ENCODE measurements at regions not wholly inside any gene's neighbourhood (a gene's known extent, or its start where the extent isn't known, plus 50 kb on each side); places are given as distances from the start of the nearest gene placed in this dataset.

DNA sequence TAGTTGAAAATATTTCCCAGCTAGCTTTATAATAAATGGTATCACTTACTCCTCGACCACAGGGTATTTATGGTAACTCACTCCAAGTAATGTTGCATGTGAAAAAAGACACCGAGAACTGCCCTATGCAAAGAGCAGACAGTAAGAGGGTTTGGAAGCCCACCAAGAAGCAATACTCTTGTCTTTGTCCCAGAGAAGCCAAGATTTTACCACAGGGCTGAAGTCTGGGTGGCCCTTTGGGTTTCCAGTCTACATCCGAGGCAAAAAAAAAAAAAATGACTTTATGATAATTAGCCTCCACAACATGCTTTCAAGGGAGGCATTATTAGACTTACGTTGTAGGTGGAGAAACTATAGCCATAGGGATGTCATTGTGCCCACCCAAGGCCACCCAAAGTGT lies 83.6 kb downstream of the CCDC34 start:
- no peak for DNase-seq (ENCODE audit: low read depth in 2 of 2)
- H3K4me3 ChIP-seq (replicated peaks in 1 of 2; ENCODE audit: low read depth in 2 of 2, low read length in 2 of 2) = no peak overlapping the region
- no peak for TF ChIP-seq CTCF (IDR thresholded peaks at IDR 0.05; ENCODE audit: low read depth, low read length)

GRCh38 chr11:27277843-27278242 lies 85.2 kb downstream of the CCDC34 start:
- no peak for DNase-seq (ENCODE audit: low read depth in 2 of 2)
- no peak for TF ChIP-seq CTCF (IDR thresholded peaks at IDR 0.05; ENCODE audit: low read depth, low read length)
- H3K4me3 ChIP-seq (replicated peaks in 1 of 2; ENCODE audit: low read depth in 2 of 2, low read length in 2 of 2) = no peak overlapping the region

GRCh38 chr11:27276141-27276540 lies 86.9 kb downstream of the CCDC34 start:
- H3K4me3 ChIP-seq (replicated peaks in 1 of 2; ENCODE audit: low read depth in 2 of 2, low read length in 2 of 2) = no peak overlapping the region
- TF ChIP-seq CTCF (IDR thresholded peaks at IDR 0.05; ENCODE audit: low read depth, low read length) = no peak
- DNase-seq (ENCODE audit: low read depth in 2 of 2) = no peak

GRCh38 chr11:27274854-27275395 lies 88.1 kb downstream of the CCDC34 start:
- no peak overlapping the region for H3K4me3 ChIP-seq (replicated peaks in 1 of 2; ENCODE audit: low read depth in 2 of 2, low read length in 2 of 2)
- DNase-seq (ENCODE audit: low read depth in 2 of 2) = no peak
- no peak for TF ChIP-seq CTCF (IDR thresholded peaks at IDR 0.05; ENCODE audit: low read depth, low read length)

DNA sequence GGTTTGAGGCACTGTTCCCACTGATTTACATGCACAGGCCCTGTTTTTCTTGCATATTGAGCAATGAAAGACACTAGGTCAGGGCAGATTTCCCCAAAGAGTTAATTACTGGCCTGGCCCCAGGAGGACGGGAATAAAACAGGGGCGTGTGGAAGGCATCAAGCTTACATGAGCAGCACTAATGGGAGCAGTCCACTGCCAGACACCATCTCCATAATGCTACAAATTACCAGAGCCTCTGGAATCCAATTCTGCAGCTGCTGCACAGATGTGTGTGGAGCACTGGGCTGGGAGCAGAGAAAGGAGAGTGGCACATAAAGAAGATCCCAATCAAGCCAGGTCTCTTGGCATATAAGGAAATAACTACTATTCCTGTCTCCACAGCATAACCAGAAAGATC lies 96.9 kb downstream of the CCDC34 start:
- TF ChIP-seq CTCF (IDR thresholded peaks at IDR 0.05; ENCODE audit: low read depth, low read length) = no peak
- H3K4me3 ChIP-seq (replicated peaks in 1 of 2; ENCODE audit: low read depth in 2 of 2, low read length in 2 of 2) = no peak overlapping the region
- DNase-seq (ENCODE audit: low read depth in 2 of 2) = no peak

DNA sequence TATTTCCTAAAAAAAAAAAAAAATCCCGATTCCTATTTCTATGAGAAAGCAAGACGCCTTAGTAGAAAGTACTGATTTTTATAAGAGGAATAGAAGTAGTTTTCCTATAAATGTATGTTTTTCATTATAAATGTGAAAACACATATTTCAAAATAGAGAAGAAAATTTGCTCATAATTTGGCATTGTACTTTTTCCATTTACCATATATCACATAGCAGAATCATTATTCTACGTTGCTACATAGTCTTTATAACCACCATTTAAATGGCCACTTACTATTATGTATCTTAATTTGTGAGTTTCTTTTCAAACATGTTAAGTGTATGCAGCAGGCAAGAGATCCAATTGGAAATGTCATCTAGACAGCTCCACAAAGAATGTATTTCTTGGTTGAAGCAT lies 99.0 kb downstream of the CCDC34 start:
- TF ChIP-seq CTCF (IDR thresholded peaks at IDR 0.05; ENCODE audit: low read depth, low read length) = no peak
- DNase-seq (ENCODE audit: low read depth in 2 of 2) = no peak
- H3K4me3 ChIP-seq (replicated peaks in 1 of 2; ENCODE audit: low read depth in 2 of 2, low read length in 2 of 2) = no peak overlapping the region

- no peak overlapping the region for H3K4me3 ChIP-seq (replicated peaks in 1 of 2; ENCODE audit: low read depth in 2 of 2, low read length in 2 of 2)
- TF ChIP-seq CTCF (IDR thresholded peaks at IDR 0.05; ENCODE audit: low read depth, low read length) = no peak
- DNase-seq (ENCODE audit: low read depth in 2 of 2) = no peak
These were observed 100.0 kb downstream of the CCDC34 start for GRCh38 chr11:27263046-27263445.

Measured in cardiac fibroblast (primary cell).